ENCODE measurements at regions not wholly inside any gene's neighbourhood (a gene's known extent, or its start where the extent isn't known, plus 50 kb on each side); places are given as distances from the start of the nearest gene placed in this dataset.

- no peaks in the 10 kb centered on the region for H3K36me3 ChIP-seq
- TF ChIP-seq CTCF (IDR thresholded peaks at IDR 0.05; ENCODE audit: low read depth, low read length) = no peak
- no peaks in the 10 kb centered on the region for H3K9me3 ChIP-seq
- no peak overlapping the region for H3K4me3 ChIP-seq (ENCODE audit: low read depth, low read length)
- H3K4me1 ChIP-seq = no peaks in the 10 kb centered on the region
- no peak for DNase-seq
- H3K27me3 ChIP-seq = no peaks in the 10 kb centered on the region
Measured at GRCh38 chr2:23268467-23269263, 116.3 kb upstream of the KLHL29 start.

- H3K27me3 ChIP-seq = no peaks in the 10 kb centered on the region
- no peaks in the 10 kb centered on the region for H3K36me3 ChIP-seq
- no peaks in the 10 kb centered on the region for H3K9me3 ChIP-seq
- H3K4me3 ChIP-seq (ENCODE audit: low read depth, low read length) = no peak overlapping the region
- H3K4me1 ChIP-seq = no peaks in the 10 kb centered on the region
- DNase-seq = no peak
- TF ChIP-seq CTCF (IDR thresholded peaks at IDR 0.05; ENCODE audit: low read depth, low read length) = no peak
Measured at GRCh38 chr2:23269747-23270146, 115.2 kb upstream of the KLHL29 start.

GRCh38 chr2:23270810-23271209 lies 114.2 kb upstream of the KLHL29 start:
- no peak for TF ChIP-seq CTCF (IDR thresholded peaks at IDR 0.05; ENCODE audit: low read depth, low read length)
- Histone ChIP-seq H3K27me3 (no peaks in the 10 kb centered on the region), H3K4me3 (ENCODE audit: low read depth, low read length) (no peak overlapping the region), H3K9me3 (no peaks in the 10 kb centered on the region), H3K4me1 (no peaks in the 10 kb centered on the region), H3K36me3 (no peaks in the 10 kb centered on the region)
- DNase-seq = no peak

- H3K9me3 ChIP-seq = no peaks in the 10 kb centered on the region
- no peaks in the 10 kb centered on the region for H3K36me3 ChIP-seq
- DNase-seq = no peak
- H3K4me3 ChIP-seq (ENCODE audit: low read depth, low read length) = no peak overlapping the region
- no peak for TF ChIP-seq CTCF (IDR thresholded peaks at IDR 0.05; ENCODE audit: low read depth, low read length)
- no peaks in the 10 kb centered on the region for H3K27me3 ChIP-seq
- H3K4me1 ChIP-seq = no peaks in the 10 kb centered on the region
Measured at GRCh38 chr2:23271230-23271629, 113.7 kb upstream of the KLHL29 start.

GRCh38 chr2:23273786-23274185 lies 111.2 kb upstream of the KLHL29 start:
- Histone ChIP-seq H3K36me3 (no peaks in the 10 kb centered on the region), H3K4me1 (no peaks in the 10 kb centered on the region), H3K9me3 (no peaks in the 10 kb centered on the region), H3K27me3 (no peaks in the 10 kb centered on the region), H3K4me3 (ENCODE audit: low read depth, low read length) (no peak overlapping the region)
- no peak for DNase-seq
- no peak for TF ChIP-seq CTCF (IDR thresholded peaks at IDR 0.05; ENCODE audit: low read depth, low read length)

- no peaks in the 10 kb centered on the region for H3K27me3 ChIP-seq
- no peak for DNase-seq
- TF ChIP-seq CTCF (IDR thresholded peaks at IDR 0.05; ENCODE audit: low read depth, low read length) = no peak
- H3K9me3 ChIP-seq = no peaks in the 10 kb centered on the region
- no peaks in the 10 kb centered on the region for H3K4me1 ChIP-seq
- H3K4me3 ChIP-seq (ENCODE audit: low read depth, low read length) = no peak overlapping the region
- H3K36me3 ChIP-seq = no peaks in the 10 kb centered on the region
Measured at GRCh38 chr2:23280401-23280800, 104.6 kb upstream of the KLHL29 start.

All from BE2C (cell line).